ENCODE measurements at regions not wholly inside any gene's neighbourhood (a gene's known extent, or its start where the extent isn't known, plus 50 kb on each side); places are given as distances from the start of the nearest gene placed in this dataset.

GRCh38 chr9:13902286-13903066 is 411.5 kb downstream of the NFIB start:
- Histone ChIP-seq H3K27ac (ENCODE audit: low read depth in 1 of 2, low read length in 2 of 2) (no peak overlapping the region), H3K4me3 (ENCODE audit: low read depth in 1 of 3, low read length in 3 of 3) (no peak overlapping the region)
- TF ChIP-seq EGR1 (IDR thresholded peaks at IDR 0.05; ENCODE audit: low read depth in 2 of 2) (no peak), ZBTB33 (IDR thresholded peaks at IDR 0.05) (no peak), NR2F2 (IDR thresholded peaks at IDR 0.05) (no peak), ATF3 (IDR thresholded peaks at IDR 0.05) (no peak), TAF1 (conservative IDR thresholded peaks at IDR 0.05) (no peak), FOXA2 (IDR thresholded peaks at IDR 0.05) (no peak), HNF4A (conservative IDR thresholded peaks at IDR 0.05) (no peak), FOXA1 (IDR thresholded peaks at IDR 0.05) (no peak), YY1 (IDR thresholded peaks at IDR 0.05) (no peak), SP1 (IDR thresholded peaks at IDR 0.05) (no peak), HNF4G (IDR thresholded peaks at IDR 0.05) (no peak), REST (IDR thresholded peaks at IDR 0.05) (no peak), MAX (IDR thresholded peaks at IDR 0.05) (no peak), RXRA (IDR thresholded peaks at IDR 0.05) (no peak), JUND (IDR thresholded peaks at IDR 0.05) (no peak), CTCF (IDR thresholded peaks at IDR 0.05; ENCODE audit: low read depth, low read length, missing input control) (no peak), GABPA (IDR thresholded peaks at IDR 0.05 in 1 of 2, conservative IDR thresholded peaks at IDR 0.05 in 1 of 2) (no peak), RAD21 (IDR thresholded peaks at IDR 0.05) (no peak)

More at GRCh38 chr9:13902286-13903066, 411.5 kb downstream of the NFIB start:
- no peaks in the 10 kb centered on the region for H3K4me1 ChIP-seq (ENCODE audit: control insufficient read depth in 4 of 4, insufficient read depth in 4 of 4, low read length in 3 of 4)
- no peak for DNase-seq (ENCODE audit: low spot score)
- H3K9me3 ChIP-seq (ENCODE audit: control insufficient read depth in 4 of 4, low read length in 3 of 4): no peaks in the 10 kb centered on the region
- no peaks in the 10 kb centered on the region for H3K27me3 ChIP-seq (ENCODE audit: control insufficient read depth in 4 of 4, insufficient read depth in 4 of 4, low read length in 3 of 4)
- no peak overlapping the region for H3K9ac ChIP-seq (ENCODE audit: low read depth in 1 of 2, low read length in 2 of 2)
- no peaks in the 10 kb centered on the region for H3K36me3 ChIP-seq (ENCODE audit: control insufficient read depth in 4 of 4, insufficient read depth in 3 of 4, low read depth in 1 of 4, low read length in 3 of 4)
